H1 (cell line): ENCODE measurements at regions not wholly inside any gene's neighbourhood (a gene's known extent, or its start where the extent isn't known, plus 50 kb on each side); places are given as distances from the start of the nearest gene placed in this dataset.

ENCODE experiments used
- BACH1 ChIP-seq: IDR thresholded peaks from 2 replicates; pipeline ENCODE4 v1.6.1; 2012; ENCODE audit warnings: low read length, improper control_type of control experiment
- CBX5 ChIP-seq: fragments of 300-800, 300-1000 bp; sonication (generic); IDR thresholded peaks from 2 replicates; pipeline ENCODE4 v1.7.1; 2016; ENCODE audit warnings: antibody characterized with exemption, low read length, low read depth
- GABPA ChIP-seq: IDR thresholded peaks from 2 replicates; pipeline ENCODE4 v1.6.1; 2011; ENCODE audit warnings: mild to moderate bottlenecking, low read length, moderate library complexity, borderline replicate concordance; ENCODE audit not compliant: insufficient read depth
- HDAC6 ChIP-seq: IDR thresholded peaks from one replicate; pipeline ENCODE4 v1.7.1; 2012; ENCODE audit warnings: low read depth, mild to moderate bottlenecking, inconsistent platforms, low read length, moderate library complexity
- JUND ChIP-seq: IDR thresholded peaks from 2 replicates; pipeline ENCODE4 v1.6.1; 2011; ENCODE audit warnings: mild to moderate bottlenecking, improper control_type of control experiment, low read length
- NRF1 ChIP-seq: IDR thresholded peaks from 2 replicates; pipeline ENCODE4 v1.6.1; 2011; ENCODE audit warnings: mild to moderate bottlenecking, low read depth, low read length, improper control_type of control experiment
- TF ChIP-seq, protein P1 (sequence below): fragments of 300-600 bp; sonication (generic); IDR thresholded peaks from 2 replicates; pipeline ENCODE4 v1.7.1; 2012; ENCODE audit warnings: low read length, moderate library complexity, mild to moderate bottlenecking, inconsistent platforms; ENCODE audit not compliant: insufficient replicate concordance
- TF ChIP-seq, protein P2 (sequence below): IDR thresholded peaks from 2 replicates; pipeline ENCODE4 v1.6.1; 2011; ENCODE audit warnings: low read length, improper control_type of control experiment
- TF ChIP-seq, protein P3 (sequence below): IDR thresholded peaks from 2 replicates; pipeline ENCODE4 v1.6.1; 2012; ENCODE audit warnings: inconsistent platforms

DNA sequence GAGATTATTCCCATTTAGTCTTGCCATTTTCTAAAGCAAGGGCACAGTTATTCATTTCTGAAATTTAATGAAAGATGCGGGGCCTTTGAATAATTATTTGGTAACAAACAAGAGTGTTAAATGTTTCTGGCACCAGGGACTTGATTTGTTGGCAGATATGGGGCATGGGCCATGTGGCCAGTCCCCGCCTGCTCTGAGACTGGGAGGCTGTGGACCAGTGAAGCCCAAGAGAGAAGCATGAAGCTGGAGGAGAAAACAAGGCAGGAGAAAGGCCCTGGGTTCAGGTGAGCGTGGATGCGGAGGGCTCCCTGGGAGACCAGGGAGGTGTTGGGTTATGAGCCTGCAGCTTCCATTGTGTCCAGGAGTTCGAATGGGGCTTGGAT is 378.5 kb downstream of the TCERG1L start (continued):
- TF ChIP-seq, protein P1, sequence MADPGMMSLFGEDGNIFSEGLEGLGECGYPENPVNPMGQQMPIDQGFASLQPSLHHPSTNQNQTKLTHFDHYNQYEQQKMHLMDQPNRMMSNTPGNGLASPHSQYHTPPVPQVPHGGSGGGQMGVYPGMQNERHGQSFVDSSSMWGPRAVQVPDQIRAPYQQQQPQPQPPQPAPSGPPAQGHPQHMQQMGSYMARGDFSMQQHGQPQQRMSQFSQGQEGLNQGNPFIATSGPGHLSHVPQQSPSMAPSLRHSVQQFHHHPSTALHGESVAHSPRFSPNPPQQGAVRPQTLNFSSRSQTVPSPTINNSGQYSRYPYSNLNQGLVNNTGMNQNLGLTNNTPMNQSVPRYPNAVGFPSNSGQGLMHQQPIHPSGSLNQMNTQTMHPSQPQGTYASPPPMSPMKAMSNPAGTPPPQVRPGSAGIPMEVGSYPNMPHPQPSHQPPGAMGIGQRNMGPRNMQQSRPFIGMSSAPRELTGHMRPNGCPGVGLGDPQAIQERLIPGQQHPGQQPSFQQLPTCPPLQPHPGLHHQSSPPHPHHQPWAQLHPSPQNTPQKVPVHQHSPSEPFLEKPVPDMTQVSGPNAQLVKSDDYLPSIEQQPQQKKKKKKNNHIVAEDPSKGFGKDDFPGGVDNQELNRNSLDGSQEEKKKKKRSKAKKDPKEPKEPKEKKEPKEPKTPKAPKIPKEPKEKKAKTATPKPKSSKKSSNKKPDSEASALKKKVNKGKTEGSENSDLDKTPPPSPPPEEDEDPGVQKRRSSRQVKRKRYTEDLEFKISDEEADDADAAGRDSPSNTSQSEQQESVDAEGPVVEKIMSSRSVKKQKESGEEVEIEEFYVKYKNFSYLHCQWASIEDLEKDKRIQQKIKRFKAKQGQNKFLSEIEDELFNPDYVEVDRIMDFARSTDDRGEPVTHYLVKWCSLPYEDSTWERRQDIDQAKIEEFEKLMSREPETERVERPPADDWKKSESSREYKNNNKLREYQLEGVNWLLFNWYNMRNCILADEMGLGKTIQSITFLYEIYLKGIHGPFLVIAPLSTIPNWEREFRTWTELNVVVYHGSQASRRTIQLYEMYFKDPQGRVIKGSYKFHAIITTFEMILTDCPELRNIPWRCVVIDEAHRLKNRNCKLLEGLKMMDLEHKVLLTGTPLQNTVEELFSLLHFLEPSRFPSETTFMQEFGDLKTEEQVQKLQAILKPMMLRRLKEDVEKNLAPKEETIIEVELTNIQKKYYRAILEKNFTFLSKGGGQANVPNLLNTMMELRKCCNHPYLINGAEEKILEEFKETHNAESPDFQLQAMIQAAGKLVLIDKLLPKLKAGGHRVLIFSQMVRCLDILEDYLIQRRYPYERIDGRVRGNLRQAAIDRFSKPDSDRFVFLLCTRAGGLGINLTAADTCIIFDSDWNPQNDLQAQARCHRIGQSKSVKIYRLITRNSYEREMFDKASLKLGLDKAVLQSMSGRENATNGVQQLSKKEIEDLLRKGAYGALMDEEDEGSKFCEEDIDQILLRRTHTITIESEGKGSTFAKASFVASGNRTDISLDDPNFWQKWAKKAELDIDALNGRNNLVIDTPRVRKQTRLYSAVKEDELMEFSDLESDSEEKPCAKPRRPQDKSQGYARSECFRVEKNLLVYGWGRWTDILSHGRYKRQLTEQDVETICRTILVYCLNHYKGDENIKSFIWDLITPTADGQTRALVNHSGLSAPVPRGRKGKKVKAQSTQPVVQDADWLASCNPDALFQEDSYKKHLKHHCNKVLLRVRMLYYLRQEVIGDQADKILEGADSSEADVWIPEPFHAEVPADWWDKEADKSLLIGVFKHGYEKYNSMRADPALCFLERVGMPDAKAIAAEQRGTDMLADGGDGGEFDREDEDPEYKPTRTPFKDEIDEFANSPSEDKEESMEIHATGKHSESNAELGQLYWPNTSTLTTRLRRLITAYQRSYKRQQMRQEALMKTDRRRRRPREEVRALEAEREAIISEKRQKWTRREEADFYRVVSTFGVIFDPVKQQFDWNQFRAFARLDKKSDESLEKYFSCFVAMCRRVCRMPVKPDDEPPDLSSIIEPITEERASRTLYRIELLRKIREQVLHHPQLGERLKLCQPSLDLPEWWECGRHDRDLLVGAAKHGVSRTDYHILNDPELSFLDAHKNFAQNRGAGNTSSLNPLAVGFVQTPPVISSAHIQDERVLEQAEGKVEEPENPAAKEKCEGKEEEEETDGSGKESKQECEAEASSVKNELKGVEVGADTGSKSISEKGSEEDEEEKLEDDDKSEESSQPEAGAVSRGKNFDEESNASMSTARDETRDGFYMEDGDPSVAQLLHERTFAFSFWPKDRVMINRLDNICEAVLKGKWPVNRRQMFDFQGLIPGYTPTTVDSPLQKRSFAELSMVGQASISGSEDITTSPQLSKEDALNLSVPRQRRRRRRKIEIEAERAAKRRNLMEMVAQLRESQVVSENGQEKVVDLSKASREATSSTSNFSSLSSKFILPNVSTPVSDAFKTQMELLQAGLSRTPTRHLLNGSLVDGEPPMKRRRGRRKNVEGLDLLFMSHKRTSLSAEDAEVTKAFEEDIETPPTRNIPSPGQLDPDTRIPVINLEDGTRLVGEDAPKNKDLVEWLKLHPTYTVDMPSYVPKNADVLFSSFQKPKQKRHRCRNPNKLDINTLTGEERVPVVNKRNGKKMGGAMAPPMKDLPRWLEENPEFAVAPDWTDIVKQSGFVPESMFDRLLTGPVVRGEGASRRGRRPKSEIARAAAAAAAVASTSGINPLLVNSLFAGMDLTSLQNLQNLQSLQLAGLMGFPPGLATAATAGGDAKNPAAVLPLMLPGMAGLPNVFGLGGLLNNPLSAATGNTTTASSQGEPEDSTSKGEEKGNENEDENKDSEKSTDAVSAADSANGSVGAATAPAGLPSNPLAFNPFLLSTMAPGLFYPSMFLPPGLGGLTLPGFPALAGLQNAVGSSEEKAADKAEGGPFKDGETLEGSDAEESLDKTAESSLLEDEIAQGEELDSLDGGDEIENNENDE = no peak
- TF ChIP-seq GABPA (no peak), HDAC6 (no peak), NRF1 (no peak), CBX5 (no peak), JUND (no peak), BACH1 (no peak)
- TF ChIP-seq, protein P2, sequence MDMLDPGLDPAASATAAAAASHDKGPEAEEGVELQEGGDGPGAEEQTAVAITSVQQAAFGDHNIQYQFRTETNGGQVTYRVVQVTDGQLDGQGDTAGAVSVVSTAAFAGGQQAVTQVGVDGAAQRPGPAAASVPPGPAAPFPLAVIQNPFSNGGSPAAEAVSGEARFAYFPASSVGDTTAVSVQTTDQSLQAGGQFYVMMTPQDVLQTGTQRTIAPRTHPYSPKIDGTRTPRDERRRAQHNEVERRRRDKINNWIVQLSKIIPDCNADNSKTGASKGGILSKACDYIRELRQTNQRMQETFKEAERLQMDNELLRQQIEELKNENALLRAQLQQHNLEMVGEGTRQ = no peak
- TF ChIP-seq, protein P3, sequence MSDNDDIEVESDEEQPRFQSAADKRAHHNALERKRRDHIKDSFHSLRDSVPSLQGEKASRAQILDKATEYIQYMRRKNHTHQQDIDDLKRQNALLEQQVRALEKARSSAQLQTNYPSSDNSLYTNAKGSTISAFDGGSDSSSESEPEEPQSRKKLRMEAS = no peak
